HG03354 (cell line): ENCODE measurements at regions not wholly inside any gene's neighbourhood (a gene's known extent, or its start where the extent isn't known, plus 50 kb on each side); places are given as distances from the start of the nearest gene placed in this dataset.
"Not testable (repeated sequence)": the region's sequence is repeated elsewhere in the genome, so short reads cannot be mapped to it uniquely, and the experiment has no call there.

ENCODE experiments used
- ATAC-seq: cut with Tn5 transposase; IDR thresholded peaks from one replicate; pipeline ENCODE4 v1.9.1; 2021; ENCODE audit warnings: mild to moderate bottlenecking; ENCODE audit not compliant: unreplicated experiment, poor library complexity, severe bottlenecking

DNA sequence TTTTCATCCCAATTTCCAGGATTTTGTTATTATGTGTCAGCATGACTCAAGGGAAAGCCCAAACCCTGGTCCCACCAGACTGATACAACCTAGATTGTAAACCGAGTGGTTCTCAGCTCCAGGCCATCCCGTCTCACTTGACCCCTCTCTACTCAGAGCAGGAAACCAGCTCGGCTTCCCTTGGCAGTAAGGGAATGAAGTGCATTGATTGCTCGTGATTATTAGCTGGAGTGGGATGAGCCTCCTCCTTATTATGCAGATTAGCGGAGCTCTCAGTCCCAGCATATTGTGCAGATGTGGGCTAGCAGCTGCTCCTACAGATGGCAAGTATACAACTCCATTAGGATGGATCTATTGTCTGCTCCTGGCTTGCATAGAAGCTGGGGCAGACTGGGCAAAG lies 167.6 kb downstream of the LNPK start:
- ATAC-seq, result no peak

DNA sequence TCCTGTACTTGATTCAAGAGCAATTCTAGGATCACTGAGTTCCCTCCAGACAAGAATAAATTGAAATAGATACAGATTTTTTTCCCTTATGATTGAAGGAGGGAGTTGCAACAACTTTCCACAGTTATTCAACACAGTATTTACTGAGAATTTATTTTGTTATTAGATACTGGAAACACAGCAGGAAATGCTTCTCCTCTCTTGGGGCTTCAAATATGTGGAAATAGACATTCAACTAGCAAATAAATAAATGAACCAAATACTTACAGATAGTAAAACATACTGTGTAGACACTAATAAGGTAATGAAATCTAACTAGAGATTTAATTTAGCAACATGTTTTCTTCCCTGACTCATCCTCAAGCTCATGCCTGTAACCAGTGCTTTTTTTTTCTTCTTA lies 169.2 kb downstream of the LNPK start:
- ATAC-seq, result no peak

GRCh38 chr2:175829741-175830140 lies 172.3 kb downstream of the LNPK start:
- ATAC-seq, result no peak

GRCh38 chr2:175827856-175828255 lies 174.2 kb downstream of the LNPK start:
- ATAC-seq, result no peak

- ATAC-seq, result no peak
These were observed 177.8 kb downstream of the LNPK start for GRCh38 chr2:175824243-175824642.

DNA sequence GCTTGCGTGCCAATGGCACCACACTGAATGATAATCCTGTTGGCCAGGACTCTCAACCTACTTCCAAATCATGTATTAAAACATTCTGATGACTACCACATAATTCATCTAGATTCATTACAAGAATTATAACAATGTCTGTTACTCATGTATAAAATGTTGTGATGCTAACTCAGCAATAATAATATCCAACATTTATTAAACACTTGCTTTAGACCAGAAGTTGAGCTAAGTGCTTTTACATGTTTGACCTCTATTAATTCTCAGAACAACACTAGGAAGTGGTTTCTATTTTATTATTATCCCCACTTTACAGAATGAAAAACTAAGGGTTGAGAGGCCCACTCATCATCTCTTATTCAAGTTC lies 178.4 kb downstream of the LNPK start:
- ATAC-seq, result no peak

DNA sequence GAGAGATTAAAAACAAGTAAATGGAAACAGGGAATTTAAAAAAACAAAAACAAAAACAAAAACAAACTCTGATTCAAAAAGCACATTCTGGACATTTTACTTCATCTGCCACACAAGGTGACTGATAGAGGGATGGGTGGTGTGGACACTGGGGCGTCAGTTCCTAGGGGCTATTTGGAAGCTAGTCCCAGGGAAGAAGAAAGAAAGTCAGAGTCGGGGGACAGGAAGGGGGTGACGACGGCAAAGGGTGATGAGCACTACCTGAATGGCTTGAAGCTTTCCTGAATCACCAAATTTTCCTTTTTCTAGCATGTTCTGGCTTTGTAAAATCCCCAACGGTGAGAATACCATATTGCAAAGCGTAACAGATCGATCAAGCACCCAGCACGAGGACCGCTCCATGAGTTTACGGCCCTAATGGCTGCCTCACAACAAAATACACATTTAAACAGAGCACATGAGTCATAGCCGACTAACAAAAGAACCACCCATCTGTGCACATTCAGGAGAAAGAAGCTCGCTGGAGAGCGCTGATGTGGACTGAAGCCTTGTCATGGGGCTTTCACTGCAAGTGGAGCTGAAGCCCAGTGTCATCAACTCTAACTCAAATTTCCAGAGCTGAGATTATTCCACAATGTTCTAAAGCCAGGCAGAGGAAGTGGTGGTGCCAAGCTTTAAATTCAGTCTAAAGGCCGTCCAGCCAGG lies 178.9 kb downstream of the LNPK start:
- ATAC-seq, result no peak

- no peak for ATAC-seq
These were observed 184.8 kb downstream of the LNPK start for GRCh38 chr2:175817221-175817620.

GRCh38 chr2:175815537-175815936 lies 186.5 kb downstream of the LNPK start:
- ATAC-seq, result no peak

GRCh38 chr2:175811971-175812370 lies 190.1 kb downstream of the LNPK start:
- ATAC-seq, result no peak

GRCh38 chr2:175808858-175809257 lies 193.2 kb downstream of the LNPK start:
- no peak for ATAC-seq

GRCh38 chr2:175808078-175808477 lies 194.0 kb downstream of the LNPK start:
- ATAC-seq, result no peak

- ATAC-seq, result no peak
These were observed 194.8 kb downstream of the LNPK start for GRCh38 chr2:175807031-175807873.

GRCh38 chr2:175806570-175806969 lies 195.5 kb downstream of the LNPK start:
- no peak for ATAC-seq

- no peak for ATAC-seq
These were observed 196.0 kb downstream of the LNPK start for GRCh38 chr2:175806125-175806490.

GRCh38 chr2:175805442-175806124 lies 196.5 kb downstream of the LNPK start:
- ATAC-seq, result no peak

- no peak for ATAC-seq
These were observed 197.9 kb downstream of the LNPK start for GRCh38 chr2:175804122-175804521.

GRCh38 chr2:175796422-175796821 lies 205.6 kb downstream of the LNPK start:
- not testable (repeated sequence) for ATAC-seq

- no peak for ATAC-seq
These were observed 208.4 kb downstream of the LNPK start for GRCh38 chr2:175793648-175794047.

- no peak for ATAC-seq
These were observed 209.2 kb downstream of the LNPK start for GRCh38 chr2:175792881-175793280.

DNA sequence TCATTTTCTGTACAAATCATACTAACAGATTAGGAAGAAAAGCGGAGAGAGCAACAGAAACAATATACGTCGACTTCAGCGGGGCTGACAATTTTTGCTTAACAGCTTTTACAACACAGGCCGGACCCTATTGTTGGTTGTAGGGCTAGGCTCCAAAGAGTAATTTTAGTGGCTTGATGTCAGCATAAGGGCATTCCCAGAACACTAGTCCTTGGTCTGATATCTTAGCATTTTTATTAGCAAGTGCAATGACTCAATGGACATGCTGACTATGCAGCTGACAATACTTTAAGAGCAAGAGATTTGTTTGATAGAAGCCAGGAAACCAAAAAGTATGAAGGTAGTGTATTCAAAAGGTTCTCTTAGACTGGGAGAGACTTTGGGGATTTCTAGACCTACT lies 209.9 kb downstream of the LNPK start:
- ATAC-seq, result no peak
